SK-N-SH (cell line): ENCODE measurements at regions not wholly inside any gene's neighbourhood (a gene's known extent, or its start where the extent isn't known, plus 50 kb on each side); places are given as distances from the start of the nearest gene placed in this dataset.

ENCODE experiments used
- CTCF ChIA-PET: fragments of 300-600, 350-600 bp; formaldehyde crosslinking; extraction: SDS; loops from one replicate; lab custom pipeline; 2021; lab: Yijun Ruan, JAX
- POLR2A ChIA-PET: fragments of 350-600 bp; sonication (Branson Sonifier 250); formaldehyde crosslinking; extraction: SDS; loops from one replicate; lab custom pipeline; 2020; ENCODE audit warnings: antibody characterized with exemption, inconsistent platforms; lab: Yijun Ruan, JAX
- DNase-seq: peaks from one replicate; pipeline ENCODE4 v3.0.0; 2012
- H2AFZ ChIP-seq: fragments of 200-600 bp; sonication (generic); 2 replicates; pipeline ENCODE4 v1.8.1; 2016; ENCODE audit warnings: antibody characterized with exemption, mild to moderate bottlenecking, low read depth
- H3F3A ChIP-seq: fragments of 200-600 bp; sonication (generic); replicated peaks from 2 replicates; pipeline ENCODE3; 2016; ENCODE audit warnings: antibody characterized with exemption, mild to moderate bottlenecking; ENCODE audit not compliant: insufficient read depth
- H3K27ac ChIP-seq, 2 experiments: fragments of 200-500 bp in 1 of 2; fragments of 200-600 bp in 1 of 2; sonication (Bioruptor generic) in 1 of 2; sonication (generic), shearing (Covaris generic) in 1 of 2; 2 replicates each; pipeline versions ENCODE4 v1.5.1 to v1.6.1; 2014 to 2016; ENCODE audit warnings: low read depth in 2 of 2, inconsistent platforms in 1 of 2, low read length in 1 of 2, mild to moderate bottlenecking in 1 of 2, mixed read lengths in 1 of 2
- H3K27me3 ChIP-seq: fragments of 200-600 bp; sonication (generic), shearing (Covaris generic); 2 replicates; pipeline ENCODE4 v1.6.1; 2016; ENCODE audit warnings: mixed run types; ENCODE audit not compliant: insufficient read depth
- H3K36me3 ChIP-seq, 2 experiments: fragments of 200-500 bp in 1 of 2; fragments of 200-600 bp in 1 of 2; sonication (Bioruptor generic) in 1 of 2; sonication (generic) in 1 of 2; replicated peaks in 1 of 2; 2 replicates each; pipeline versions ENCODE3 to v1.5.1; 2014 to 2016; ENCODE audit warnings: low read length in 1 of 2, mild to moderate bottlenecking in 1 of 2; ENCODE audit not compliant: insufficient read depth in 2 of 2, control insufficient read depth in 1 of 2
- H3K4me1 ChIP-seq, 2 experiments: fragments of 200-500 bp in 1 of 2; fragments of 200-600 bp in 1 of 2; sonication (Bioruptor generic) in 1 of 2; sonication (generic), shearing (Covaris generic) in 1 of 2; 2 replicates each; pipeline versions ENCODE4 v1.5.1 to v1.6.1; 2014 to 2016; ENCODE audit warnings: low read depth in 1 of 2, low read length in 1 of 2, mixed run types in 1 of 2; ENCODE audit not compliant: insufficient read depth in 2 of 2, control insufficient read depth in 1 of 2
- H3K4me2 ChIP-seq: fragments of 200-600 bp; sonication (generic), shearing (Covaris generic); 2 replicates; pipeline ENCODE4 v1.6.1; 2017; ENCODE audit warnings: mixed run types
- H3K4me3 ChIP-seq, 2 experiments: fragments of 200-500 bp in 1 of 2; fragments of 200-600 bp in 1 of 2; sonication (Bioruptor generic) in 1 of 2; sonication (generic), shearing (Covaris generic) in 1 of 2; 2 replicates each; pipeline versions ENCODE4 v1.5.1 to v1.8.1; 2014 to 2016; ENCODE audit warnings: low read depth in 2 of 2, inconsistent platforms in 1 of 2, low read length in 1 of 2, mild to moderate bottlenecking in 1 of 2, mixed read lengths in 1 of 2, moderate library complexity in 1 of 2
- H3K79me2 ChIP-seq: fragments of 200-600 bp; sonication (generic); 2 replicates; pipeline ENCODE4 v1.8.1; 2017; ENCODE audit warnings: mild to moderate bottlenecking; ENCODE audit not compliant: insufficient read depth
- H3K9ac ChIP-seq: fragments of 200-600 bp; sonication (generic); 2 replicates; pipeline ENCODE4 v1.6.1; 2017; ENCODE audit warnings: mixed run types
- H3K9me2 ChIP-seq: fragments of 200-600 bp; sonication (generic); 2 replicates; pipeline ENCODE4 v1.6.1; 2017; ENCODE audit warnings: mixed run types
- H3K9me3 ChIP-seq: fragments of 200-600 bp; sonication (generic); 2 replicates; pipeline ENCODE4 v1.6.1; 2017; ENCODE audit warnings: mixed run types, mild to moderate bottlenecking, moderate library complexity
- H4K20me1 ChIP-seq: fragments of 200-600 bp; sonication (generic); 2 replicates; pipeline ENCODE4 v1.6.1; 2017; ENCODE audit warnings: mild to moderate bottlenecking, mixed run types; ENCODE audit not compliant: insufficient read depth
- CTCF ChIP-seq: fragments of 200-600 bp; sonication (generic); IDR thresholded peaks from 2 replicates; pipeline ENCODE4 v1.6.1; 2017; ENCODE audit warnings: antibody characterized with exemption, mild to moderate bottlenecking, moderate library complexity
- FOSL2 ChIP-seq: IDR thresholded peaks from 2 replicates; pipeline ENCODE4 v1.4.0; 2012; ENCODE audit warnings: low read depth, mild to moderate bottlenecking, moderate library complexity, borderline replicate concordance
- JUND ChIP-seq: IDR thresholded peaks from 2 replicates; pipeline ENCODE4 v1.4.0; 2012
- MEF2A ChIP-seq: IDR thresholded peaks from 2 replicates; pipeline ENCODE4 v1.4.0; 2012; ENCODE audit warnings: low read depth, borderline replicate concordance
- PBX3 ChIP-seq: IDR thresholded peaks from 2 replicates; pipeline ENCODE4; 2012
- POLR2AphosphoS5 ChIP-seq: IDR thresholded peaks from 2 replicates; pipeline ENCODE4 v1.6.1; 2012; ENCODE audit warnings: low read depth, low read length
- RAD21 ChIP-seq: IDR thresholded peaks from 2 replicates; pipeline ENCODE4 v1.6.1; 2012; ENCODE audit warnings: mild to moderate bottlenecking, low read length
- SMC3 ChIP-seq: IDR thresholded peaks from 2 replicates; pipeline ENCODE4 v1.6.1; 2012; ENCODE audit warnings: low read depth, low read length, improper control_type of control experiment
- USF1 ChIP-seq: IDR thresholded peaks from 2 replicates; pipeline ENCODE4 v1.4.0; 2012; ENCODE audit warnings: low read depth, borderline replicate concordance
- WGBS: methylation state at CpG from one replicate; pipeline ENCODE4 v1.1.6; 2017; ENCODE audit warnings: low lambda C conversion rate; 5-methylcytosine and 5-hydroxymethylcytosine counted together

GRCh38 chr6:95866732-95867131, 149.0 kb upstream of the FUT9 start:
- Histone ChIP-seq H3K27ac (no peak overlapping the region), H3K79me2 (no peaks in the 10 kb centered on the region), H2AFZ (no peak overlapping the region), H3F3A (no peaks in the 10 kb centered on the region), H3K9me3 (no peaks in the 10 kb centered on the region), H3K27me3 (no peaks in the 10 kb centered on the region)
- POLR2A ChIA-PET = no interaction called here
- TF ChIP-seq USF1 (no peak), CTCF (peak; percentile 54), JUND (no peak), PBX3 (no peak), RAD21 (peak; percentile 70), SMC3 (peak; percentile 48), FOSL2 (no peak)
- TF ChIP-seq, all 33 proteins: peak for 3
- H3K4me3 ChIP-seq = no peak overlapping the region
- no peaks in the 10 kb centered on the region for H4K20me1 ChIP-seq
- no peaks in the 10 kb centered on the region for H3K4me1 ChIP-seq
- DNase-seq = peak; percentile 17
- WGBS = 27% methylated on average over 7 of the region's 7 CpGs
- no peaks in the 10 kb centered on the region for H3K36me3 ChIP-seq
- H3K9ac ChIP-seq = no peak overlapping the region
- H3K9me2 ChIP-seq = no peaks in the 10 kb centered on the region
- CTCF ChIA-PET = interaction anchor here (1.0 to 3.0 kb wide), 11 partner anchors 9 to 508 kb away, joined by 3 to 16 read pairs (median 4); no protein-coding TSS in a partner anchor
- H3K4me2 ChIP-seq = no peak overlapping the region

GRCh38 chr6:95867205-95867604, 148.6 kb upstream of the FUT9 start:
- H3K9ac ChIP-seq = no peak overlapping the region
- no peaks in the 10 kb centered on the region for H3K9me2 ChIP-seq
- no peaks in the 10 kb centered on the region for H4K20me1 ChIP-seq
- no peaks in the 10 kb centered on the region for H3K4me1 ChIP-seq
- H3K79me2 ChIP-seq = no peaks in the 10 kb centered on the region
- WGBS = 72% methylated on average over 5 of the region's 5 CpGs
- no peak for TF ChIP-seq POLR2AphosphoS5
- no peak for TF ChIP-seq MEF2A
- TF ChIP-seq RAD21 = no peak
- no peak for TF ChIP-seq FOSL2
- no peak for DNase-seq
- POLR2A ChIA-PET = no interaction called here
- H2AFZ ChIP-seq = no peak overlapping the region
- no peaks in the 10 kb centered on the region for H3K27me3 ChIP-seq
- H3K27ac ChIP-seq = no peak overlapping the region
- no peaks in the 10 kb centered on the region for H3K36me3 ChIP-seq
- no peak overlapping the region for H3K4me2 ChIP-seq
- CTCF ChIA-PET = interaction anchor here (1.0 to 3.0 kb wide), 12 partner anchors 8 to 665 kb away, joined by 3 to 16 read pairs (median 4); no protein-coding TSS in a partner anchor
- H3K4me3 ChIP-seq = no peak overlapping the region
- no peaks in the 10 kb centered on the region for H3F3A ChIP-seq
- H3K9me3 ChIP-seq = no peaks in the 10 kb centered on the region
